DND-41 (cell line): ENCODE measurements at regions not wholly inside any gene's neighbourhood (a gene's known extent, or its start where the extent isn't known, plus 50 kb on each side); places are given as distances from the start of the nearest gene placed in this dataset.

Source experiments
- EZH2 ChIP-seq: IDR thresholded peaks from 3 replicates; pipeline ENCODE4 v1.6.1; 2012; ENCODE audit warnings: borderline replicate concordance, low read depth, mild to moderate bottlenecking, moderate library complexity, low read length, inconsistent platforms; ENCODE audit not compliant: severe bottlenecking
- TF ChIP-seq, protein P1 (sequence below): IDR thresholded peaks from 2 replicates; pipeline ENCODE4 v1.5.1; 2012; ENCODE audit warnings: borderline replicate concordance, low read length, moderate library complexity, mild to moderate bottlenecking; ENCODE audit not compliant: poor library complexity, severe bottlenecking; ENCODE audit errors: extremely low read depth

DNA sequence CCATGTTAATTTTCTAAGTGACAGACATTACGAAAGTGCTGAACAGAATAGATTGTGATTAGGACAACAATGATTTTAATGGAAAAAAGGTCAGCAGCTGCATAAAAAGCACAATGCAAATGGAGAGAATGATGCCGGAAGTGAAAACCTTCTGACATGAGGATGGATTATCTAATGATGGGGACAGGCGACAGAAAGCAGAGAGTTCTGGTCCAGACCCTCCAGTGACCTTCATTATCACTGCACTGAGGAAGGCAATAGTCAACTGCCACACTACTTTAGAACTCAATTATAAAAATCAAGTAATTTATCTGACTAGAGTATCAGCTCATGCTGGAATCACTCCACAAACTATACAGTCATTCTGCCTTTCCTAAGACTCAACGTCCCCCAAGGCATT, 746.1 kb upstream of the EPHA5 start:
- TF ChIP-seq, protein P1, sequence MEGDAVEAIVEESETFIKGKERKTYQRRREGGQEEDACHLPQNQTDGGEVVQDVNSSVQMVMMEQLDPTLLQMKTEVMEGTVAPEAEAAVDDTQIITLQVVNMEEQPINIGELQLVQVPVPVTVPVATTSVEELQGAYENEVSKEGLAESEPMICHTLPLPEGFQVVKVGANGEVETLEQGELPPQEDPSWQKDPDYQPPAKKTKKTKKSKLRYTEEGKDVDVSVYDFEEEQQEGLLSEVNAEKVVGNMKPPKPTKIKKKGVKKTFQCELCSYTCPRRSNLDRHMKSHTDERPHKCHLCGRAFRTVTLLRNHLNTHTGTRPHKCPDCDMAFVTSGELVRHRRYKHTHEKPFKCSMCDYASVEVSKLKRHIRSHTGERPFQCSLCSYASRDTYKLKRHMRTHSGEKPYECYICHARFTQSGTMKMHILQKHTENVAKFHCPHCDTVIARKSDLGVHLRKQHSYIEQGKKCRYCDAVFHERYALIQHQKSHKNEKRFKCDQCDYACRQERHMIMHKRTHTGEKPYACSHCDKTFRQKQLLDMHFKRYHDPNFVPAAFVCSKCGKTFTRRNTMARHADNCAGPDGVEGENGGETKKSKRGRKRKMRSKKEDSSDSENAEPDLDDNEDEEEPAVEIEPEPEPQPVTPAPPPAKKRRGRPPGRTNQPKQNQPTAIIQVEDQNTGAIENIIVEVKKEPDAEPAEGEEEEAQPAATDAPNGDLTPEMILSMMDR = no peak
- no peak for TF ChIP-seq EZH2
